ENCODE measurements at regions not wholly inside any gene's neighbourhood (a gene's known extent, or its start where the extent isn't known, plus 50 kb on each side); places are given as distances from the start of the nearest gene placed in this dataset.

DNA sequence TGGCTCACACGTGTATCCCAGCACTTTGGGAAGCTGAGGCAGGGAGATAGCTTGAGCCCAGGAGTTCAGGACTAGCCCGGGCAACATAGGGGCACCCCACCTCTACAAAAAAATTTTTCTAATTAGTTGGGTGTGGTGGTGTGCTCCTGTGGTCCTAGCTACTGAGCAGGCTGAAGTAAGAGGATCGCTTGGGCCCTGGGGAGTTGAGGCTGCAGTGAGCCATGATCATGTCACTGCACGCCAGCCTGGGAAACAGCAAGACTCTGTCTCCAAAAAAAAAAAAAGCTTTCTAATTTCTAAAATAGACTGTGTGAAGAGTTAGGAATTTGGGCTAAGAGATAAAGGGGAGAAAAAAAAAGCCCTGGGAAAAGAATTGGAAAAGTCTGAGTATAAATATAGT, 51.9 kb upstream of the NAB1 start (continued):
- TF ChIP-seq, protein P1, sequence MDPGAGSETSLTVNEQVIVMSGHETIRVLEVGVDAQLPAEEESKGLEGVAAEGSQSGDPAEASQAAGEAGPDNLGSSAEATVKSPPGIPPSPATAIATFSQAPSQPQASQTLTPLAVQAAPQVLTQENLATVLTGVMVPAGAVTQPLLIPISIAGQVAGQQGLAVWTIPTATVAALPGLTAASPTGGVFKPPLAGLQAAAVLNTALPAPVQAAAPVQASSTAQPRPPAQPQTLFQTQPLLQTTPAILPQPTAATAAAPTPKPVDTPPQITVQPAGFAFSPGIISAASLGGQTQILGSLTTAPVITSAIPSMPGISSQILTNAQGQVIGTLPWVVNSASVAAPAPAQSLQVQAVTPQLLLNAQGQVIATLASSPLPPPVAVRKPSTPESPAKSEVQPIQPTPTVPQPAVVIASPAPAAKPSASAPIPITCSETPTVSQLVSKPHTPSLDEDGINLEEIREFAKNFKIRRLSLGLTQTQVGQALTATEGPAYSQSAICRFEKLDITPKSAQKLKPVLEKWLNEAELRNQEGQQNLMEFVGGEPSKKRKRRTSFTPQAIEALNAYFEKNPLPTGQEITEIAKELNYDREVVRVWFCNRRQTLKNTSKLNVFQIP (CRISPR knock-in tag; IDR thresholded peaks at IDR 0.05; ENCODE audit: borderline replicate concordance, low read depth): no peak
- TF ChIP-seq, protein P2, sequence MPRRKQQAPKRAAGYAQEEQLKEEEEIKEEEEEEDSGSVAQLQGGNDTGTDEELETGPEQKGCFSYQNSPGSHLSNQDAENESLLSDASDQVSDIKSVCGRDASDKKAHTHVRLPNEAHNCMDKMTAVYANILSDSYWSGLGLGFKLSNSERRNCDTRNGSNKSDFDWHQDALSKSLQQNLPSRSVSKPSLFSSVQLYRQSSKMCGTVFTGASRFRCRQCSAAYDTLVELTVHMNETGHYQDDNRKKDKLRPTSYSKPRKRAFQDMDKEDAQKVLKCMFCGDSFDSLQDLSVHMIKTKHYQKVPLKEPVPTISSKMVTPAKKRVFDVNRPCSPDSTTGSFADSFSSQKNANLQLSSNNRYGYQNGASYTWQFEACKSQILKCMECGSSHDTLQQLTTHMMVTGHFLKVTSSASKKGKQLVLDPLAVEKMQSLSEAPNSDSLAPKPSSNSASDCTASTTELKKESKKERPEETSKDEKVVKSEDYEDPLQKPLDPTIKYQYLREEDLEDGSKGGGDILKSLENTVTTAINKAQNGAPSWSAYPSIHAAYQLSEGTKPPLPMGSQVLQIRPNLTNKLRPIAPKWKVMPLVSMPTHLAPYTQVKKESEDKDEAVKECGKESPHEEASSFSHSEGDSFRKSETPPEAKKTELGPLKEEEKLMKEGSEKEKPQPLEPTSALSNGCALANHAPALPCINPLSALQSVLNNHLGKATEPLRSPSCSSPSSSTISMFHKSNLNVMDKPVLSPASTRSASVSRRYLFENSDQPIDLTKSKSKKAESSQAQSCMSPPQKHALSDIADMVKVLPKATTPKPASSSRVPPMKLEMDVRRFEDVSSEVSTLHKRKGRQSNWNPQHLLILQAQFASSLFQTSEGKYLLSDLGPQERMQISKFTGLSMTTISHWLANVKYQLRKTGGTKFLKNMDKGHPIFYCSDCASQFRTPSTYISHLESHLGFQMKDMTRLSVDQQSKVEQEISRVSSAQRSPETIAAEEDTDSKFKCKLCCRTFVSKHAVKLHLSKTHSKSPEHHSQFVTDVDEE (CRISPR knock-in tag; IDR thresholded peaks at IDR 0.05): no peak

DNA sequence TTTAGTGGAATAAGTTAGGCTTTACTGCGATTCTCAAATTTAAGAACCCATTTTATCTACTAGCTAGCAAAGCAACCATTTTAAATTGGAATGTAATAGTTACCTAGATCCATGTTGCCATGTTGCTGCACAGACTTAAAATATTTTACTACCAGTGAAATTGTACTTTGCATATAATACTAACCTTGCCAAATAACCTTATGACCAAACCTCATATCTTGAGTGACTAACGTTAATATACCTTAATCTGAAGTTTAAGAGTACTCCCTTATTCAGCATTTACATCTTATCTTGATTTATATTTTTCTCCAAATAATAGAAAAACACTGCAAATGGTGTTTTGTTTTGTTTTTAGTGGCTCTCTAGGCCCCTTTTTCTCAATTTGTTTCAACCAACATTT, 50.3 kb upstream of the NAB1 start:
- TF ChIP-seq, protein P1 (CRISPR knock-in tag; IDR thresholded peaks at IDR 0.05; ENCODE audit: borderline replicate concordance, low read depth): no peak
- TF ChIP-seq OSR1 (CRISPR knock-in tag; IDR thresholded peaks at IDR 0.05): no peak
- TF ChIP-seq, protein P3, sequence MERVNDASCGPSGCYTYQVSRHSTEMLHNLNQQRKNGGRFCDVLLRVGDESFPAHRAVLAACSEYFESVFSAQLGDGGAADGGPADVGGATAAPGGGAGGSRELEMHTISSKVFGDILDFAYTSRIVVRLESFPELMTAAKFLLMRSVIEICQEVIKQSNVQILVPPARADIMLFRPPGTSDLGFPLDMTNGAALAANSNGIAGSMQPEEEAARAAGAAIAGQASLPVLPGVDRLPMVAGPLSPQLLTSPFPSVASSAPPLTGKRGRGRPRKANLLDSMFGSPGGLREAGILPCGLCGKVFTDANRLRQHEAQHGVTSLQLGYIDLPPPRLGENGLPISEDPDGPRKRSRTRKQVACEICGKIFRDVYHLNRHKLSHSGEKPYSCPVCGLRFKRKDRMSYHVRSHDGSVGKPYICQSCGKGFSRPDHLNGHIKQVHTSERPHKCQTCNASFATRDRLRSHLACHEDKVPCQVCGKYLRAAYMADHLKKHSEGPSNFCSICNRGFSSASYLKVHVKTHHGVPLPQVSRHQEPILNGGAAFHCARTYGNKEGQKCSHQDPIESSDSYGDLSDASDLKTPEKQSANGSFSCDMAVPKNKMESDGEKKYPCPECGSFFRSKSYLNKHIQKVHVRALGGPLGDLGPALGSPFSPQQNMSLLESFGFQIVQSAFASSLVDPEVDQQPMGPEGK (CRISPR knock-in tag; IDR thresholded peaks at IDR 0.05; ENCODE audit: borderline replicate concordance): no peak
- no peak for TF ChIP-seq BACH2 (CRISPR knock-in tag; IDR thresholded peaks at IDR 0.05; ENCODE audit: borderline replicate concordance)
- TF ChIP-seq, protein P4, sequence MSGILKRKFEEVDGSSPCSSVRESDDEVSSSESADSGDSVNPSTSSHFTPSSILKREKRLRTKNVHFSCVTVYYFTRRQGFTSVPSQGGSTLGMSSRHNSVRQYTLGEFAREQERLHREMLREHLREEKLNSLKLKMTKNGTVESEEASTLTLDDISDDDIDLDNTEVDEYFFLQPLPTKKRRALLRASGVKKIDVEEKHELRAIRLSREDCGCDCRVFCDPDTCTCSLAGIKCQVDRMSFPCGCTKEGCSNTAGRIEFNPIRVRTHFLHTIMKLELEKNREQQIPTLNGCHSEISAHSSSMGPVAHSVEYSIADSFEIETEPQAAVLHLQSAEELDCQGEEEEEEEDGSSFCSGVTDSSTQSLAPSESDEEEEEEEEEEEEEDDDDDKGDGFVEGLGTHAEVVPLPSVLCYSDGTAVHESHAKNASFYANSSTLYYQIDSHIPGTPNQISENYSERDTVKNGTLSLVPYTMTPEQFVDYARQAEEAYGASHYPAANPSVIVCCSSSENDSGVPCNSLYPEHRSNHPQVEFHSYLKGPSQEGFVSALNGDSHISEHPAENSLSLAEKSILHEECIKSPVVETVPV (CRISPR knock-in tag; IDR thresholded peaks at IDR 0.05): no peak
- TF ChIP-seq SNAI2 (CRISPR knock-in tag; IDR thresholded peaks at IDR 0.05): no peak
- no peak for TF ChIP-seq PPARA (CRISPR knock-in tag; IDR thresholded peaks at IDR 0.05; ENCODE audit: borderline replicate concordance)
- TF ChIP-seq TOX (CRISPR knock-in tag; IDR thresholded peaks at IDR 0.05; ENCODE audit: borderline replicate concordance): no peak
- no peak for TF ChIP-seq ZC3H10 (CRISPR knock-in tag; IDR thresholded peaks at IDR 0.05)
- TF ChIP-seq, protein P2 (CRISPR knock-in tag; IDR thresholded peaks at IDR 0.05): no peak
- TF ChIP-seq ZFP30 (CRISPR knock-in tag; IDR thresholded peaks at IDR 0.05): no peak
- no peak for TF ChIP-seq ESRRG (CRISPR knock-in tag; IDR thresholded peaks at IDR 0.05)
- no peak for TF ChIP-seq ZNF565 (CRISPR knock-in tag; conservative IDR thresholded peaks at IDR 0.05; ENCODE audit: low read depth)
- TF ChIP-seq ARNTL (CRISPR knock-in tag; IDR thresholded peaks at IDR 0.05; ENCODE audit: borderline replicate concordance, low read depth): no peak
- no peak for TF ChIP-seq CSDC2 (CRISPR knock-in tag; IDR thresholded peaks at IDR 0.05)
- no peak for TF ChIP-seq RARB (CRISPR knock-in tag; IDR thresholded peaks at IDR 0.05)

DNA sequence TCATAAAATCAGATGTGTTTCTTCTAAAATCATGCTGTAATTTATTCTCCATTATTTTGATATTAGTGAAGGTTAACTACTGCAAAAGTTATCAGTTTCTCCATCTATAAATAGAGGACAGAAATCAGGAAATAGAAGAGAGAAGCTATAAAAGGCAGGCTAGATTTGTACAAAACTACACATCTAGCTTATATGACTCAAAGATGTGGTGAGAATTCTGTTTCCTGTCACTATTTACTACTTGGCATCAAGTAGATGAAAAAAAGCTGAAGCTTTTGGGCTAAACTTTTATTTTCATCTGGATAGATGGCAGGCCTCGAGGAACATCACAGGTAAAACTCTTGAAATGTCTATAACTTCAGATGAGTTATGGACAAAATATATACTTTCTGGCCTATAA, 49.8 kb upstream of the NAB1 start:
- ATAC-seq: no peak
- TF ChIP-seq, protein P4 (CRISPR knock-in tag; IDR thresholded peaks at IDR 0.05): no peak
- TF ChIP-seq TOX (CRISPR knock-in tag; IDR thresholded peaks at IDR 0.05; ENCODE audit: borderline replicate concordance): no peak
- no peak for TF ChIP-seq ZNF565 (CRISPR knock-in tag; conservative IDR thresholded peaks at IDR 0.05; ENCODE audit: low read depth)
- TF ChIP-seq ESRRG (CRISPR knock-in tag; IDR thresholded peaks at IDR 0.05): no peak
- TF ChIP-seq TCF4 (CRISPR knock-in tag; IDR thresholded peaks at IDR 0.05; ENCODE audit: borderline replicate concordance): no peak
- TF ChIP-seq ARNTL (CRISPR knock-in tag; IDR thresholded peaks at IDR 0.05; ENCODE audit: borderline replicate concordance, low read depth): no peak
- no peak for TF ChIP-seq OSR1 (CRISPR knock-in tag; IDR thresholded peaks at IDR 0.05)
- TF ChIP-seq GLIS3 (CRISPR knock-in tag; IDR thresholded peaks at IDR 0.05): no peak
- TF ChIP-seq RARB (CRISPR knock-in tag; IDR thresholded peaks at IDR 0.05): no peak
- no peak for TF ChIP-seq ZNF70 (CRISPR knock-in tag; IDR thresholded peaks at IDR 0.05)
- no peak for TF ChIP-seq CSDC2 (CRISPR knock-in tag; IDR thresholded peaks at IDR 0.05)
- no peak for TF ChIP-seq BACH2 (CRISPR knock-in tag; IDR thresholded peaks at IDR 0.05; ENCODE audit: borderline replicate concordance)
- TF ChIP-seq, protein P2 (CRISPR knock-in tag; IDR thresholded peaks at IDR 0.05): no peak
- TF ChIP-seq ZC3H10 (CRISPR knock-in tag; IDR thresholded peaks at IDR 0.05): no peak

More for the DNA sequence above, 50.3 kb upstream of the NAB1 start:
- no peak for ATAC-seq

Measured in SK-N-SH treated with all-trans-retinoic acid at 6 μM for 48 hours (cell line).